H9 (cell line): ENCODE measurements at regions not wholly inside any gene's neighbourhood (a gene's known extent, or its start where the extent isn't known, plus 50 kb on each side); places are given as distances from the start of the nearest gene placed in this dataset.
"Not testable (repeated sequence)": the region's sequence is repeated elsewhere in the genome, so short reads cannot be mapped to it uniquely, and the experiment has no call there.

Experiments
- DNase-seq: peaks from one replicate; pipeline ENCODE4 v3.0.0-alpha.2; 2017
- H2AFZ ChIP-seq: one replicate; pipeline ENCODE4 v1.6.1; 2013; ENCODE audit warnings: mild to moderate bottlenecking, low read length, control low read depth, moderate library complexity
- H2AK5ac ChIP-seq: 2 replicates; pipeline ENCODE4 v1.6.1; 2013; ENCODE audit warnings: low read length, control low read depth, mixed read lengths; ENCODE audit not compliant: insufficient read length
- H2BK120ac ChIP-seq: one replicate; pipeline ENCODE4 v1.6.1; 2013; ENCODE audit warnings: low read depth, mild to moderate bottlenecking, low read length, control low read depth, inconsistent platforms; ENCODE audit not compliant: poor library complexity, severe bottlenecking
- H2BK12ac ChIP-seq: 2 replicates; pipeline ENCODE4 v1.6.1; 2013; ENCODE audit warnings: low read length, control low read depth, mixed read lengths, low read depth; ENCODE audit not compliant: insufficient read length
- H2BK15ac ChIP-seq: 2 replicates; pipeline ENCODE4 v1.6.1; 2013; ENCODE audit warnings: low read depth, low read length, control low read depth
- H2BK20ac ChIP-seq: one replicate; pipeline ENCODE4 v1.6.1; 2013; ENCODE audit warnings: low read depth, mild to moderate bottlenecking, low read length, control low read depth, inconsistent platforms; ENCODE audit not compliant: poor library complexity, severe bottlenecking
- H2BK5ac ChIP-seq: 2 replicates; pipeline ENCODE4 v1.6.1; 2013; ENCODE audit warnings: low read length, control low read depth, mixed read lengths; ENCODE audit not compliant: insufficient read length
- H3K14ac ChIP-seq: 2 replicates; pipeline ENCODE4 v1.6.1; 2013; ENCODE audit warnings: low read length, control low read depth; ENCODE audit not compliant: insufficient read depth
- H3K18ac ChIP-seq: 2 replicates; pipeline ENCODE4 v1.6.1; 2013; ENCODE audit warnings: low read depth, mild to moderate bottlenecking, mixed read lengths, low read length, control low read depth; ENCODE audit not compliant: insufficient read length
- H3K23ac ChIP-seq: 2 replicates; pipeline ENCODE4 v1.6.1; 2013; ENCODE audit warnings: low read length, control low read depth, mixed read lengths, low read depth; ENCODE audit not compliant: insufficient read length
- H3K23me2 ChIP-seq: 2 replicates; pipeline ENCODE4 v1.6.1; 2013; ENCODE audit warnings: low read depth, mild to moderate bottlenecking, mixed read lengths, low read length, control low read depth; ENCODE audit not compliant: insufficient read length, poor library complexity, severe bottlenecking
- H3K27ac ChIP-seq: 2 replicates; pipeline ENCODE4 v1.5.1; 2013; ENCODE audit warnings: low read length, control low read depth, mixed read lengths, low read depth; ENCODE audit not compliant: insufficient read length
- H3K27me3 ChIP-seq: 2 replicates; pipeline ENCODE4 v1.6.1; 2013; ENCODE audit warnings: low read length, control low read depth, inconsistent platforms; ENCODE audit not compliant: insufficient read depth
- H3K4ac ChIP-seq: 2 replicates; pipeline ENCODE4 v1.6.1; 2013; ENCODE audit warnings: low read depth, mild to moderate bottlenecking, control low read depth, inconsistent platforms, low read length, moderate library complexity
- H3K4me1 ChIP-seq: 2 replicates; pipeline ENCODE4 v1.6.1; 2013; ENCODE audit warnings: low read length, control low read depth, inconsistent platforms; ENCODE audit not compliant: insufficient read depth
- H3K4me2 ChIP-seq: 2 replicates; pipeline ENCODE4 v1.6.1; 2013; ENCODE audit warnings: low read length, control low read depth, mixed read lengths; ENCODE audit not compliant: insufficient read length, insufficient read depth
- H3K56ac ChIP-seq: 2 replicates; pipeline ENCODE4 v1.6.1; 2013; ENCODE audit warnings: low read depth, mild to moderate bottlenecking, mixed read lengths, low read length, control low read depth; ENCODE audit not compliant: insufficient read length
- H3K79me1 ChIP-seq: 2 replicates; pipeline ENCODE4 v1.6.1; 2013; ENCODE audit warnings: low read depth, mild to moderate bottlenecking, moderate library complexity, low read length, control low read depth, inconsistent platforms; ENCODE audit not compliant: insufficient read depth, poor library complexity, severe bottlenecking
- H3K79me2 ChIP-seq: 2 replicates; pipeline ENCODE4 v1.6.1; 2013; ENCODE audit warnings: low read length, control low read depth, inconsistent platforms; ENCODE audit not compliant: insufficient read depth
- H3K9ac ChIP-seq: 2 replicates; pipeline ENCODE4 v1.6.1; 2013; ENCODE audit warnings: low read length, control low read depth, mixed read lengths; ENCODE audit not compliant: insufficient read length; ENCODE audit errors: extremely low read depth
- H3K9me3 ChIP-seq: one replicate; pipeline ENCODE4 v1.6.1; 2013; ENCODE audit warnings: low read depth, low read length, inconsistent platforms; ENCODE audit not compliant: control insufficient read depth
- H3T11ph ChIP-seq: one replicate; pipeline ENCODE4 v1.6.1; 2013; ENCODE audit warnings: mild to moderate bottlenecking, low read length, control low read depth, inconsistent platforms
- H4K20me1 ChIP-seq: one replicate; pipeline ENCODE4 v1.6.1; 2013; ENCODE audit not compliant: control insufficient read depth, insufficient read length, insufficient read depth
- H4K5ac ChIP-seq: 2 replicates; pipeline ENCODE4 v1.6.1; 2013; ENCODE audit warnings: low read depth, mild to moderate bottlenecking, mixed read lengths, low read length, control low read depth; ENCODE audit not compliant: insufficient read length
- H4K8ac ChIP-seq: replicated peaks from 2 replicates; pipeline ENCODE4 v1.6.1; 2013; ENCODE audit warnings: low read length, control low read depth, mixed read lengths, low read depth; ENCODE audit not compliant: insufficient read length
- H4K91ac ChIP-seq: 2 replicates; pipeline ENCODE4 v1.6.1; 2013; ENCODE audit warnings: low read depth, mild to moderate bottlenecking, moderate library complexity, mixed read lengths, low read length, control low read depth; ENCODE audit not compliant: insufficient read length
- H3K27ac Mint-ChIP-seq, 3 experiments: 2 replicates in 2 of 3; 3 replicates in 1 of 3; pipeline ENCODE4 v1.8.0; 2020 to 2021; ENCODE audit warnings: mixed read lengths in 3 of 3, mild to moderate bottlenecking in 1 of 3, moderate library complexity in 1 of 3
- H3K27me3 Mint-ChIP-seq: 2 replicates; pipeline ENCODE4 v1.8.0; 2021; ENCODE audit warnings: low read depth, mild to moderate bottlenecking, moderate library complexity, mixed read lengths
- H3K36me3 Mint-ChIP-seq, 3 experiments: 2 replicates in 2 of 3; 3 replicates in 1 of 3; pipeline ENCODE4 v1.8.0; 2020 to 2021; ENCODE audit warnings: low read depth in 3 of 3, mixed read lengths in 3 of 3; ENCODE audit not compliant: insufficient read depth in 1 of 3
- H3K4me1 Mint-ChIP-seq, 2 experiments: 2 replicates each; pipeline ENCODE4 v1.8.0; 2020; ENCODE audit warnings: mixed read lengths in 2 of 2
- H3K4me3 Mint-ChIP-seq, 2 experiments: 2 replicates in 1 of 2; 3 replicates in 1 of 2; pipeline ENCODE4 v1.8.0; 2020 to 2021; ENCODE audit warnings: mild to moderate bottlenecking in 2 of 2, mixed read lengths in 2 of 2, moderate library complexity in 1 of 2
- H3K9me3 Mint-ChIP-seq, 2 experiments: 2 replicates in 1 of 2; 3 replicates in 1 of 2; pipeline ENCODE4 v1.8.0; 2020; ENCODE audit warnings: mild to moderate bottlenecking in 2 of 2, mixed read lengths in 2 of 2, moderate library complexity in 1 of 2
- WGBS: extraction: QIAGEN DNeasy Blood & Tissue Kit; methylation state at CpG from one replicate; pipeline ENCODE4 v1.1.7; 2013; ENCODE audit warnings: missing lambda C conversion rate, low lambda C conversion rate, mixed read lengths; ENCODE audit not compliant: insufficient read length; ENCODE audit errors: extremely low coverage; 5-methylcytosine and 5-hydroxymethylcytosine counted together
- TF ChIP-seq, protein P1 (sequence below): fragments of 200-600 bp; sonication (generic); conservative IDR thresholded peaks from 3 replicates; pipeline ENCODE4 v1.8.0; 2021; ENCODE audit warnings: antibody characterized with exemption, mild to moderate bottlenecking

DNA sequence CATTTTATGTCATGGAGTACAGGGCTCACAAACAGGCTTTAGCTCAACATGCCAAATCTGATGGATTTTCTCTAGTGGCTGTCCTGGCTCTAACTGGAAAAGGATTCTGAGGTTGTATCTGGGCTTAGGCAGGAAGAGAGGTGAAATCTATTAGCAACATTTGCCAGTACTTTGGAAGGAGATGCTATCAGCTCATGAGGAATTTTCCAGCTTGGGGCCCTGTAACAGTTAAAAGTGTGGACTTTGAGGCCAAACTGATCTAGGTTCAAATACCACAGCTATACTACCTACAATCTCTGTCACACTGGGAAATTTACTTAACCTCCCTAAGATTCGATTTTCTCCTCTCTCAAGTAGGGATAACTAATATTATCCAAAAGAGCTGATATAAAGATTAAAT is 119.0 kb upstream of the HCCS start:
- H3K27ac ChIP-seq, result no peak overlapping the region
- H3K79me1 ChIP-seq, result no peaks in the 10 kb centered on the region
- no peak overlapping the region for H2AK5ac ChIP-seq
- H3K4me2 ChIP-seq, result no peak overlapping the region
- Mint-ChIP-seq H3K36me3 (0 out of 7 replicates have a peak, but pooled peaks cover 0 to 1% (median 0%) of the 10 kb centered on the region in 3 experiments), H3K27me3 (no peaks in the 10 kb centered on the region; the same call in 1 of the 2 replicates), H3K27ac (no peak overlapping the region), H3K9me3 (peaks cover 50 to 70% of the 10 kb centered on the region in 2 experiments), H3K4me3 (no peak overlapping the region), H3K4me1 (peaks cover 3 to 5% of the 10 kb centered on the region in 2 experiments; a peak in 2 of 4 replicates)
- no peaks in the 10 kb centered on the region; the same call in 1 of the 2 replicates for H3K4me1 ChIP-seq
- no peak overlapping the region for H2BK5ac ChIP-seq
- H3K9ac ChIP-seq, result no peak overlapping the region
- H4K5ac ChIP-seq, result no peak overlapping the region
- H3T11ph ChIP-seq, result no peak overlapping the region
- no peaks in the 10 kb centered on the region for H3K9me3 ChIP-seq
- H3K14ac ChIP-seq, result no peak overlapping the region
- H4K91ac ChIP-seq, result no peak overlapping the region
- H2BK20ac ChIP-seq, result no peak overlapping the region
- no peaks in the 10 kb centered on the region for H4K20me1 ChIP-seq
- H3K23ac ChIP-seq, result no peak overlapping the region
- TF ChIP-seq, protein P1, sequence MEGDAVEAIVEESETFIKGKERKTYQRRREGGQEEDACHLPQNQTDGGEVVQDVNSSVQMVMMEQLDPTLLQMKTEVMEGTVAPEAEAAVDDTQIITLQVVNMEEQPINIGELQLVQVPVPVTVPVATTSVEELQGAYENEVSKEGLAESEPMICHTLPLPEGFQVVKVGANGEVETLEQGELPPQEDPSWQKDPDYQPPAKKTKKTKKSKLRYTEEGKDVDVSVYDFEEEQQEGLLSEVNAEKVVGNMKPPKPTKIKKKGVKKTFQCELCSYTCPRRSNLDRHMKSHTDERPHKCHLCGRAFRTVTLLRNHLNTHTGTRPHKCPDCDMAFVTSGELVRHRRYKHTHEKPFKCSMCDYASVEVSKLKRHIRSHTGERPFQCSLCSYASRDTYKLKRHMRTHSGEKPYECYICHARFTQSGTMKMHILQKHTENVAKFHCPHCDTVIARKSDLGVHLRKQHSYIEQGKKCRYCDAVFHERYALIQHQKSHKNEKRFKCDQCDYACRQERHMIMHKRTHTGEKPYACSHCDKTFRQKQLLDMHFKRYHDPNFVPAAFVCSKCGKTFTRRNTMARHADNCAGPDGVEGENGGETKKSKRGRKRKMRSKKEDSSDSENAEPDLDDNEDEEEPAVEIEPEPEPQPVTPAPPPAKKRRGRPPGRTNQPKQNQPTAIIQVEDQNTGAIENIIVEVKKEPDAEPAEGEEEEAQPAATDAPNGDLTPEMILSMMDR, result no peak
- no peak overlapping the region for H3K56ac ChIP-seq
- no CpG with 5 or more reads among the region's 1 CpG for WGBS
- H3K18ac ChIP-seq, result no peak overlapping the region
- no peak overlapping the region for H2BK12ac ChIP-seq
- no peak overlapping the region for H2AFZ ChIP-seq
- H2BK15ac ChIP-seq, result no peak overlapping the region
- no peaks in the 10 kb centered on the region for H3K27me3 ChIP-seq
- no peak overlapping the region for H3K4ac ChIP-seq
- no peaks in the 10 kb centered on the region; the same call in 1 of the 2 replicates for H3K79me2 ChIP-seq
- no peak overlapping the region for H4K8ac ChIP-seq
- H3K23me2 ChIP-seq, result no peaks in the 10 kb centered on the region
- no peak overlapping the region for H2BK120ac ChIP-seq
- DNase-seq, result no peak

DNA sequence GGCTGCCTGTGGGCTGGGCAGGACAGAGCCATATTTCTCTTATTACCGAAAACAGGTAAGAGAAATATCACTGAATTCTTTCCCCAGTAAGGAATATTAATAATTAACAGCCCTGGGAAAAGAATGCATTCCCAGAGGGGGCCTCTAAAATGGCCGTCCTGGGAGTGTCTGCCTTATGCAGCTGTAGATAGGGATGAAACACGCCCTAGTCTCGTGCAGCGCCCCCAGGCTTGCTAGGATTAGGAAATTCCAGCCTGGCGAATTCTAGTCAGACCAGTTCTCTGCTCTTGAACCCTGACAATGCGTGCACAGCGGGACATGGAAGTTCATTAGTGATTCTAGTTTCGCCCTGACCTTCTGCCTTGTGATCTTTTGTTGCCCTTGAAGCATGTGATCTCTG is 104.1 kb upstream of the HCCS start:
- H3T11ph ChIP-seq, H4K91ac ChIP-seq, H2BK15ac ChIP-seq, H4K20me1 ChIP-seq, H2BK5ac ChIP-seq, H3K9me3 ChIP-seq, H2BK120ac ChIP-seq, H3K27me3 Mint-ChIP-seq, H4K8ac ChIP-seq, H3K4me3 Mint-ChIP-seq, H2AK5ac ChIP-seq, H3K27me3 ChIP-seq, H3K56ac ChIP-seq, H3K23ac ChIP-seq, H3K27ac Mint-ChIP-seq, H2BK12ac ChIP-seq, H2BK20ac ChIP-seq, H3K79me1 ChIP-seq, H3K79me2 ChIP-seq, H3K4me1 ChIP-seq, H3K4me1 Mint-ChIP-seq, H3K23me2 ChIP-seq, H3K27ac ChIP-seq, DNase-seq, H3K4me2 ChIP-seq, H3K9ac ChIP-seq, H3K4ac ChIP-seq, H3K14ac ChIP-seq, H4K5ac ChIP-seq, H2AFZ ChIP-seq, H3K18ac ChIP-seq: not testable (repeated sequence)
- peaks cover 7 to 18% (median 11%) of the 10 kb centered on the region in 3 experiments; a peak in 6 of 7 replicates for H3K36me3 Mint-ChIP-seq
- peaks cover 62 to 72% of the 10 kb centered on the region in 2 experiments for H3K9me3 Mint-ChIP-seq
- no CpG with 5 or more reads among the region's 9 CpGs for WGBS
